ENCODE measurements at regions not wholly inside any gene's neighbourhood (a gene's known extent, or its start where the extent isn't known, plus 50 kb on each side); places are given as distances from the start of the nearest gene placed in this dataset.

- no peaks in the 10 kb centered on the region for H3K9me3 ChIP-seq (ENCODE audit: control insufficient read depth, insufficient read depth, low read depth, low read length)
- no peaks in the 10 kb centered on the region for H3K36me3 ChIP-seq (ENCODE audit: control insufficient read depth in 2 of 2, insufficient read depth in 1 of 2, low read length in 2 of 2)
- no peak overlapping the region for H3K4me3 ChIP-seq (ENCODE audit: low read depth, low read length)
- no peaks in the 10 kb centered on the region for H3K4me1 ChIP-seq (ENCODE audit: control insufficient read depth, insufficient read depth, low read length)
- ChIA-PET CTCF (no interaction called here), POLR2A (no interaction called here)
- no peak overlapping the region for H3K27ac ChIP-seq (ENCODE audit: extremely low read depth, low read depth, low read length)
- TF ChIP-seq ZNF549 (tag by site-specific recombination; IDR thresholded peaks at IDR 0.05) = no peak
- no peak for TF ChIP-seq ZNF488 (tag by site-specific recombination; IDR thresholded peaks at IDR 0.05)
- no peak for TF ChIP-seq ZSCAN5A (tag by site-specific recombination; IDR thresholded peaks at IDR 0.05)
- TF ChIP-seq ZNF544 (tag by site-specific recombination; IDR thresholded peaks at IDR 0.05) = no peak
- TF ChIP-seq ZNF707 (tag by site-specific recombination; IDR thresholded peaks at IDR 0.05) = no peak
- no peak for TF ChIP-seq ZNF157 (tag by site-specific recombination; IDR thresholded peaks at IDR 0.05)
- TF ChIP-seq ZBTB17 (tag by site-specific recombination; IDR thresholded peaks at IDR 0.05) = no peak
- no peak for TF ChIP-seq ZNF174 (tag by site-specific recombination; IDR thresholded peaks at IDR 0.05)
- TF ChIP-seq ZNF426 (tag by site-specific recombination; IDR thresholded peaks at IDR 0.05) = no peak
- TF ChIP-seq ZNF510 (tag by site-specific recombination; IDR thresholded peaks at IDR 0.05; ENCODE audit: insufficient replicate concordance) = no peak
These were observed 874.1 kb upstream of the LRATD1 start for GRCh38 chr2:13758412-13758811.

DNA sequence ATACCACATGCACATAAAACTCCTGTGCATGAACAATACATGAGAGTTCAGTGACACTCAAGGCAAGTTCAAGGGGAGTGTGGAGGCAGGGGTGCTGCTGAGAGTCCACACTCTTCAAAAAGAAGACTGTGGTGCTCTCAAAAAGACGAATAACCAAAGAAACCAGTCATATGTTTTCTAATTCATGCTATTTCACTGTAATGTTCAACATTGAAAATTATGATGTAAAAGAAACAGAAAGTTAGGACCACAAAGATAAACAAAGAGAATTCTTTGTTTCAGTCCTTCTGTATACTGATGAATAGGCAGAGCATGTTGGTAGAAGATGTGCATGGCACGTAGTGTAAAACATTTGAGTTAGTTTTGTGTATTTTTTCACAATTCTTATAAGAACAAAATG is 864.2 kb upstream of the LRATD1 start:
- ChIA-PET CTCF (no interaction called here), POLR2A (no interaction called here)
- H3K9me3 ChIP-seq (ENCODE audit: control insufficient read depth, insufficient read depth, low read depth, low read length) = no peaks in the 10 kb centered on the region
- TF ChIP-seq ZNF140 (tag by site-specific recombination; IDR thresholded peaks at IDR 0.05) = no peak
- no peak for TF ChIP-seq TRIM28 (IDR thresholded peaks at IDR 0.05; ENCODE audit: borderline replicate concordance, low read length)
- TF ChIP-seq ZNF621 (tag by site-specific recombination; IDR thresholded peaks at IDR 0.05) = no peak
- TF ChIP-seq, protein P1, sequence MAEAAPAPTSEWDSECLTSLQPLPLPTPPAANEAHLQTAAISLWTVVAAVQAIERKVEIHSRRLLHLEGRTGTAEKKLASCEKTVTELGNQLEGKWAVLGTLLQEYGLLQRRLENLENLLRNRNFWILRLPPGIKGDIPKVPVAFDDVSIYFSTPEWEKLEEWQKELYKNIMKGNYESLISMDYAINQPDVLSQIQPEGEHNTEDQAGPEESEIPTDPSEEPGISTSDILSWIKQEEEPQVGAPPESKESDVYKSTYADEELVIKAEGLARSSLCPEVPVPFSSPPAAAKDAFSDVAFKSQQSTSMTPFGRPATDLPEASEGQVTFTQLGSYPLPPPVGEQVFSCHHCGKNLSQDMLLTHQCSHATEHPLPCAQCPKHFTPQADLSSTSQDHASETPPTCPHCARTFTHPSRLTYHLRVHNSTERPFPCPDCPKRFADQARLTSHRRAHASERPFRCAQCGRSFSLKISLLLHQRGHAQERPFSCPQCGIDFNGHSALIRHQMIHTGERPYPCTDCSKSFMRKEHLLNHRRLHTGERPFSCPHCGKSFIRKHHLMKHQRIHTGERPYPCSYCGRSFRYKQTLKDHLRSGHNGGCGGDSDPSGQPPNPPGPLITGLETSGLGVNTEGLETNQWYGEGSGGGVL (tag by site-specific recombination; IDR thresholded peaks at IDR 0.05) = no peak
- TF ChIP-seq, protein P2, sequence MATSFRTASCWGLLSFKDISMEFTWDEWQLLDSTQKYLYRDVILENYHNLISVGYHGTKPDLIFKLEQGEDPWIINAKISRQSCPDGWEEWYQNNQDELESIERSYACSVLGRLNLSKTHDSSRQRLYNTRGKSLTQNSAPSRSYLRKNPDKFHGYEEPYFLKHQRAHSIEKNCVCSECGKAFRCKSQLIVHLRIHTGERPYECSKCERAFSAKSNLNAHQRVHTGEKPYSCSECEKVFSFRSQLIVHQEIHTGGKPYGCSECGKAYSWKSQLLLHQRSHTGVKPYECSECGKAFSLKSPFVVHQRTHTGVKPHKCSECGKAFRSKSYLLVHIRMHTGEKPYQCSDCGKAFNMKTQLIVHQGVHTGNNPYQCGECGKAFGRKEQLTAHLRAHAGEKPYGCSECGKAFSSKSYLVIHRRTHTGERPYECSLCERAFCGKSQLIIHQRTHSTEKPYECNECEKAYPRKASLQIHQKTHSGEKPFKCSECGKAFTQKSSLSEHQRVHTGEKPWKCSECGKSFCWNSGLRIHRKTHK (tag by site-specific recombination; IDR thresholded peaks at IDR 0.05) = no peak
- TF ChIP-seq ZNF830 (tag by site-specific recombination; IDR thresholded peaks at IDR 0.05; ENCODE audit: low read depth) = no peak
- no peak for TF ChIP-seq HOXD13 (CRISPR knock-in tag; IDR thresholded peaks at IDR 0.05; ENCODE audit: borderline replicate concordance)
- no peak for TF ChIP-seq ZBTB49 (tag by site-specific recombination; IDR thresholded peaks at IDR 0.05; ENCODE audit: low read depth)
- TF ChIP-seq EGR2 (tag by site-specific recombination; IDR thresholded peaks at IDR 0.05; ENCODE audit: low read depth) = no peak
- H3K4me3 ChIP-seq (ENCODE audit: low read depth, low read length) = no peak overlapping the region
- H3K27ac ChIP-seq (ENCODE audit: extremely low read depth, low read depth, low read length) = no peak overlapping the region
- H3K4me1 ChIP-seq (ENCODE audit: control insufficient read depth, insufficient read depth, low read length) = no peaks in the 10 kb centered on the region
- H3K36me3 ChIP-seq (ENCODE audit: control insufficient read depth in 2 of 2, insufficient read depth in 1 of 2, low read length in 2 of 2) = no peaks in the 10 kb centered on the region
